IgD-negative memory B cell (primary cell): ENCODE measurements at regions not wholly inside any gene's neighbourhood (a gene's known extent, or its start where the extent isn't known, plus 50 kb on each side); places are given as distances from the start of the nearest gene placed in this dataset.
A peak's percentile ranks its signal among the peaks of the same experiment; 100 is the strongest.
"Not testable (repeated sequence)": the region's sequence is repeated elsewhere in the genome, so short reads cannot be mapped to it uniquely, and the experiment has no call there.

Source experiments
- H3K27ac Mint-ChIP-seq, 3 donors: one replicate each; pipeline ENCODE4 v1.8.0; 2020 to 2022; ENCODE audit warnings: mild to moderate bottlenecking in 3 of 3, mixed read lengths in 3 of 3, moderate library complexity in 1 of 3
- H3K27me3 Mint-ChIP-seq: one replicate; pipeline ENCODE4 v1.8.0; 2021; ENCODE audit warnings: mixed read lengths
- H3K36me3 Mint-ChIP-seq: one replicate; pipeline ENCODE4 v1.8.0; 2020; ENCODE audit warnings: mild to moderate bottlenecking, mixed read lengths
- H3K4me1 Mint-ChIP-seq, 3 donors: one replicate each; pipeline ENCODE4 v1.8.0; 2020 to 2022; ENCODE audit warnings: mixed read lengths in 3 of 3, mild to moderate bottlenecking in 1 of 3
- H3K4me3 Mint-ChIP-seq, 4 donors: one replicate each; pipeline ENCODE4 v1.8.0; 2020 to 2022; ENCODE audit warnings: mild to moderate bottlenecking in 4 of 4, mixed read lengths in 4 of 4, moderate library complexity in 3 of 4
- H3K9me3 Mint-ChIP-seq, 3 donors: one replicate each; pipeline ENCODE4 v1.8.0; 2020 to 2021; ENCODE audit warnings: mixed read lengths in 3 of 3, mild to moderate bottlenecking in 1 of 3

GRCh38 chr6:95741045-95741444 lies 163.7 kb downstream of the MANEA start:
- H3K36me3 Mint-ChIP-seq = no peaks in the 10 kb centered on the region
- H3K4me1 Mint-ChIP-seq = no peaks in the 10 kb centered on the region
- no peak overlapping the region for H3K4me3 Mint-ChIP-seq
- no peak overlapping the region for H3K27ac Mint-ChIP-seq
- H3K27me3 Mint-ChIP-seq = no peaks in the 10 kb centered on the region
- no peaks in the 10 kb centered on the region for H3K9me3 Mint-ChIP-seq

GRCh38 chr6:95742767-95743289 lies 165.5 kb downstream of the MANEA start:
- no peak overlapping the region for H3K4me3 Mint-ChIP-seq
- H3K27ac Mint-ChIP-seq = no peak overlapping the region
- H3K36me3 Mint-ChIP-seq = no peaks in the 10 kb centered on the region
- H3K4me1 Mint-ChIP-seq = no peaks in the 10 kb centered on the region
- no peaks in the 10 kb centered on the region for H3K9me3 Mint-ChIP-seq
- no peaks in the 10 kb centered on the region for H3K27me3 Mint-ChIP-seq

GRCh38 chr6:95743591-95743990 lies 166.3 kb downstream of the MANEA start:
- Mint-ChIP-seq H3K4me1 (no peaks in the 10 kb centered on the region), H3K9me3 (peaks cover 0 to 3% (median 0%) of the 10 kb centered on the region in 3 donors), H3K4me3 (no peak overlapping the region), H3K27me3 (no peaks in the 10 kb centered on the region), H3K27ac (no peak overlapping the region), H3K36me3 (no peaks in the 10 kb centered on the region)

GRCh38 chr6:95758236-95759069 lies 181.1 kb downstream of the MANEA start:
- not testable (repeated sequence) for H3K27me3 Mint-ChIP-seq, H3K36me3 Mint-ChIP-seq, H3K4me1 Mint-ChIP-seq

GRCh38 chr6:95767897-95768463 lies 190.6 kb downstream of the MANEA start:
- H3K9me3 Mint-ChIP-seq = no peaks in the 10 kb centered on the region
- H3K27me3 Mint-ChIP-seq = no peaks in the 10 kb centered on the region
- no peak overlapping the region for H3K27ac Mint-ChIP-seq
- H3K4me3 Mint-ChIP-seq = no peak overlapping the region
- H3K4me1 Mint-ChIP-seq = no peaks in the 10 kb centered on the region
- H3K36me3 Mint-ChIP-seq = no peaks in the 10 kb centered on the region

More at GRCh38 chr6:95758236-95759069, 181.1 kb downstream of the MANEA start:
- H3K4me3 Mint-ChIP-seq, H3K9me3 Mint-ChIP-seq: not testable (repeated sequence)
- H3K27ac Mint-ChIP-seq = peak overlapping the region in 1 of 3 donors; percentile 23

- H3K27ac Mint-ChIP-seq = no peak overlapping the region
- no peaks in the 10 kb centered on the region for H3K27me3 Mint-ChIP-seq
- no peaks in the 10 kb centered on the region for H3K4me1 Mint-ChIP-seq
- no peak overlapping the region for H3K4me3 Mint-ChIP-seq
- H3K36me3 Mint-ChIP-seq = no peaks in the 10 kb centered on the region
- no peaks in the 10 kb centered on the region for H3K9me3 Mint-ChIP-seq
Observed at GRCh38 chr6:95768539-95768938, 191.2 kb downstream of the MANEA start.

- Mint-ChIP-seq H3K4me3 (no peak overlapping the region), H3K36me3 (no peaks in the 10 kb centered on the region), H3K27me3 (no peaks in the 10 kb centered on the region), H3K9me3 (peaks cover 3 to 9% (median 6%) of the 10 kb centered on the region in 3 donors), H3K27ac (no peak overlapping the region), H3K4me1 (no peaks in the 10 kb centered on the region)
Observed at GRCh38 chr6:95777338-95777737, 200.0 kb downstream of the MANEA start.

- Mint-ChIP-seq H3K36me3 (no peaks in the 10 kb centered on the region), H3K4me3 (no peak overlapping the region), H3K9me3 (peaks cover 3 to 9% (median 6%) of the 10 kb centered on the region in 3 donors), H3K27me3 (no peaks in the 10 kb centered on the region), H3K27ac (no peak overlapping the region), H3K4me1 (no peaks in the 10 kb centered on the region)
Observed at GRCh38 chr6:95780037-95780436, 202.7 kb downstream of the MANEA start.

- no peak overlapping the region for H3K27ac Mint-ChIP-seq
- H3K27me3 Mint-ChIP-seq = no peaks in the 10 kb centered on the region
- H3K4me1 Mint-ChIP-seq = no peaks in the 10 kb centered on the region
- H3K4me3 Mint-ChIP-seq = no peak overlapping the region
- H3K36me3 Mint-ChIP-seq = no peaks in the 10 kb centered on the region
- peaks cover 0 to 2% (median 0%) of the 10 kb centered on the region in 3 donors for H3K9me3 Mint-ChIP-seq
Observed at GRCh38 chr6:95784019-95784418, 206.7 kb downstream of the MANEA start.

GRCh38 chr6:95784869-95785268 lies 207.5 kb downstream of the MANEA start:
- Mint-ChIP-seq H3K27ac (no peak overlapping the region), H3K36me3 (no peaks in the 10 kb centered on the region), H3K27me3 (no peaks in the 10 kb centered on the region), H3K4me3 (no peak overlapping the region), H3K9me3 (peaks cover 0 to 2% (median 1%) of the 10 kb centered on the region in 3 donors), H3K4me1 (no peaks in the 10 kb centered on the region)

GRCh38 chr6:95785785-95786184 lies 208.4 kb downstream of the MANEA start:
- Mint-ChIP-seq H3K9me3 (peaks cover 0 to 2% (median 1%) of the 10 kb centered on the region in 3 donors), H3K36me3 (no peaks in the 10 kb centered on the region), H3K27me3 (no peaks in the 10 kb centered on the region), H3K4me3 (no peak overlapping the region), H3K27ac (no peak overlapping the region), H3K4me1 (no peaks in the 10 kb centered on the region)

GRCh38 chr6:95786802-95787201 lies 209.5 kb downstream of the MANEA start:
- Mint-ChIP-seq H3K4me1 (no peaks in the 10 kb centered on the region), H3K9me3 (peaks cover 1 to 5% (median 2%) of the 10 kb centered on the region in 3 donors), H3K27me3 (no peaks in the 10 kb centered on the region), H3K27ac (no peak overlapping the region), H3K36me3 (no peaks in the 10 kb centered on the region), H3K4me3 (no peak overlapping the region)

- no peaks in the 10 kb centered on the region for H3K27me3 Mint-ChIP-seq
- no peaks in the 10 kb centered on the region for H3K36me3 Mint-ChIP-seq
- H3K4me3 Mint-ChIP-seq = no peak overlapping the region
- no peaks in the 10 kb centered on the region for H3K4me1 Mint-ChIP-seq
- H3K27ac Mint-ChIP-seq = no peak overlapping the region
- peaks cover 2 to 10% (median 3%) of the 10 kb centered on the region in 3 donors for H3K9me3 Mint-ChIP-seq
Observed at GRCh38 chr6:95790787-95791186, 213.5 kb downstream of the MANEA start.

- no peaks in the 10 kb centered on the region for H3K36me3 Mint-ChIP-seq
- H3K4me3 Mint-ChIP-seq = no peak overlapping the region
- no peaks in the 10 kb centered on the region for H3K27me3 Mint-ChIP-seq
- peaks cover 0 to 15% (median 2%) of the 10 kb centered on the region in 3 donors for H3K9me3 Mint-ChIP-seq
- no peaks in the 10 kb centered on the region for H3K4me1 Mint-ChIP-seq
- H3K27ac Mint-ChIP-seq = no peak overlapping the region
Observed at GRCh38 chr6:95794749-95795148, 217.4 kb downstream of the MANEA start.

GRCh38 chr6:95795927-95796326 lies 218.6 kb downstream of the MANEA start:
- Mint-ChIP-seq H3K27me3 (no peaks in the 10 kb centered on the region), H3K36me3 (no peaks in the 10 kb centered on the region), H3K4me1 (no peaks in the 10 kb centered on the region), H3K9me3 (peaks cover 0 to 14% (median 2%) of the 10 kb centered on the region in 3 donors), H3K4me3 (no peak overlapping the region), H3K27ac (no peak overlapping the region)

- H3K27me3 Mint-ChIP-seq = no peaks in the 10 kb centered on the region
- no peaks in the 10 kb centered on the region for H3K4me1 Mint-ChIP-seq
- peaks cover 0 to 10% (median 0%) of the 10 kb centered on the region in 3 donors for H3K9me3 Mint-ChIP-seq
- H3K4me3 Mint-ChIP-seq = no peak overlapping the region
- no peaks in the 10 kb centered on the region for H3K36me3 Mint-ChIP-seq
- no peak overlapping the region for H3K27ac Mint-ChIP-seq
Observed at GRCh38 chr6:95797054-95797453, 218.7 kb upstream of the FUT9 start.
